H1 (cell line): ENCODE measurements at regions not wholly inside any gene's neighbourhood (a gene's known extent, or its start where the extent isn't known, plus 50 kb on each side); places are given as distances from the start of the nearest gene placed in this dataset.

ENCODE experiments used
- CTCF ChIP-seq, 3 experiments: IDR thresholded peaks; 1 replicate in 2 of 3; 2 replicates in 1 of 3; pipeline versions ENCODE4 v1.5.1 to v1.6.1; 2011; ENCODE audit warnings: low read length in 3 of 3, mild to moderate bottlenecking in 3 of 3, inconsistent platforms in 2 of 3, low read depth in 1 of 3, moderate library complexity in 1 of 3; ENCODE audit not compliant: insufficient read depth in 1 of 3; ENCODE audit errors: control extremely low read depth in 1 of 3

- no peak for TF ChIP-seq CTCF (IDR thresholded peaks at IDR 0.05; ENCODE audit: control extremely low read depth in 1 of 3, insufficient read depth in 1 of 3, low read depth in 1 of 3, low read length in 3 of 3)
Observed at GRCh38 chr21:38987633-38988508, 182.1 kb downstream of the ETS2 start (continued).
